ENCODE measurements at regions not wholly inside any gene's neighbourhood (a gene's known extent, or its start where the extent isn't known, plus 50 kb on each side); places are given as distances from the start of the nearest gene placed in this dataset.

- no peak for DNase-seq (ENCODE audit: low spot score)
Measured at GRCh38 chr10:92747066-92747465, 57.3 kb downstream of the HHEX start.

GRCh38 chr10:92747600-92747999 is 57.8 kb downstream of the HHEX start:
- DNase-seq (ENCODE audit: low spot score): peak; percentile 39

DNA sequence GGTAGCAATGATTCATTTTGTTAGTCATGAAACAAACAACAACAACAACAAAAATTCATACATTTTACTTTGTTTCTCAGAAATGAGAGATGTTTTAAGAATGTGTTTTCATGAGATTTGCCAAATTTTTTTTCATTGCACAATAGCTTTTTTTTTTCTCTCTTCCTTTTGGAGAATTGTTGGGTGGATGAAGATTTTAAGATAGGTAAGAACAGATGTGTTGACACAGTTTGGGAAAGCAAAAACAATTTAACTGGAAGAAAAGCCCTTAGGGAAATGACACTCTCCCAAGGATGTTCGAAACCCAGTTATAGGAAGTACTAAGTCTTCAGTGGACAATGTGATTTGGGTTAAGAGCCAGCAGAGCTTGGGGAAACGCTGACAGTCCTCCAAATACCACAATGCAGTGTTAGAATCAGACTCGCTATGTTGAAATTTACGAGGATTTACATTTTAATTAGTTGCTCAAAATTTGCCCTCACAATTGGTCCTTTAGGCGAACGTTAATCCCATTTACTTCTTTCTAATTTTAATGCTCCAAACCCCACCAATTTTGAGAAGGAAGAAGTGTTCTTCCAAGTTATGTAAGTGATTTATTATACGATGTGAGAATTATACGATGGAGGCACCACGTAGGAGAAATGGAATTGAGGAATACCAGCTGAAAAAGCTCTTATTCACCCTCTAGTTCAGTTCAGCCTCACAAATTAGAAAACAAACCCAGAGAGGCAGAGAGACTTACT is 61.2 kb downstream of the HHEX start:
- DNase-seq (ENCODE audit: low spot score): no peak

GRCh38 chr10:92751534-92751811 is 61.7 kb downstream of the HHEX start:
- no peak for DNase-seq (ENCODE audit: low spot score)

DNA sequence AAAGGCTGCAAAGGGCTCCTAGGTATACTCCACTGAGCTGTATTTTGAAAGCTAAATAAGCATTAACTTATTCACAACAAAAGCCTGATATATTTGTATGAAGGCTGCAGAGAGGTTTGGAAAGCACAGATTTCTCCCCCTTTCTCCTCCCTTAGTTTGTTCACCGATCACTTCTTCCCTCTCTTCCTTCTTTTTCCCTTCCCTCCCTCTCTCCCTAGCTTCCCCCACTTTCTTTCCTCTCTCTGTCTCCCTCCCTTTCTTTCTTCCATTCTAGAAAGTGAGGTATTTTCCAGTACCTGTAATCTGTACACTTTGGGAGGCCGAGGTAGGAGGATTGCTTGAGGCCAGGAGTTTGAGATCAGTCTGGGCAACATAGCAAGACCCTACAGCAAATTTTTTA is 62.1 kb downstream of the HHEX start:
- no peak for DNase-seq (ENCODE audit: low spot score)

- no peak for DNase-seq (ENCODE audit: low spot score)
Measured at GRCh38 chr10:92753865-92754264, 64.1 kb downstream of the HHEX start.

- no peak for DNase-seq (ENCODE audit: low spot score)
Measured at GRCh38 chr10:92755725-92756124, 66.0 kb downstream of the HHEX start.

GRCh38 chr10:92756201-92757065 is 66.7 kb downstream of the HHEX start:
- DNase-seq (ENCODE audit: low spot score): no peak

DNA sequence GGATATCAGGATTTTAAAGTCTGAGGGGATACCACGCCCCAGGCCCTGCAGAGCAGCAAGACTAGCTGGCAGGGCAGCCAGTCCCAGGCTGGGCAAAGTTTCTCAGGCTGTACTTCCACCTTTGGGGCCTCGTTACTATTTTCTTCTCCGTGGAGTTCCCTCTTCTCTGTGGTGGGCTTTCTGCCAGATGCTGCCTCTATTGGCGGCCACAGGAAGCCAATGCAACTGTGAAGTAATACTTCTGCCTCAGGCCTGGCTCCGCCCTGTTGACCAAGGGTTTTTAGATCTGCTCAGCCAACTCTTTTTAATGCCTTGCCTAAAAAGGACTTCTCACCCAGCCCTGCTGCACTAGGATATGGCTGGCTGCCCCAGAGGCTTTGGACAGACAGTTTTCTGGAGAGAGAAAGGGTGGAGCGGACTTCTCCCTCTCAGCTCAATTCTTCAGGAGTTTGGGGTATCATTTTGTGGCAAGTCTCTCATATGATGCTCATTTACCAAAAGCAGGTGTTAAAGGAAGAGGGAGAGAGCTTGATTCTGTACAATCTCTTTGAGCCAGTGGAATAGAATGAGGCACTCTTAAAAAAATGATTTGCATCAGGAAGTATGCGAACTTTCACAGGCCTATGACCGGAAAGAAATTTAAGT is 67.4 kb downstream of the HHEX start:
- DNase-seq (ENCODE audit: low spot score): no peak

GRCh38 chr10:92757711-92758104 is 68.0 kb downstream of the HHEX start:
- no peak for DNase-seq (ENCODE audit: low spot score)

DNA sequence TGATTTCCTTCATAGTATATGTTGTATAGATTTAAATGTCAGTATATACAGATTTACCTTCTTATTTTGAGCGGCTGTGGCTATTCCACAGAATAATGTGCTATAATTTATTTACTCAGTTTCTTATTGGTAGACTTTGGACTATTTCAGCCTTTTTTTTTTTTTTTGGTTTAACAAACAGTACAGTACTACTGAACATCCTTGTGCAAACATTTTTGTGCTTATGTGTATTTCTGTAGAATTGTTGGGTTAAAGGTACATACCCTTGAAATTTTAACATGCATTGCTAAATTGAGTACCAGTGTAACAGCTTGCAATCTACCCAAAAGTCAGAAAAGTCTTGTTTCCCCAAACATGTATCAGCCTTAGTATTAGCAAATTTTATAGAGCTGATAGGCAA is 68.8 kb downstream of the HHEX start:
- no peak for DNase-seq (ENCODE audit: low spot score)

DNA sequence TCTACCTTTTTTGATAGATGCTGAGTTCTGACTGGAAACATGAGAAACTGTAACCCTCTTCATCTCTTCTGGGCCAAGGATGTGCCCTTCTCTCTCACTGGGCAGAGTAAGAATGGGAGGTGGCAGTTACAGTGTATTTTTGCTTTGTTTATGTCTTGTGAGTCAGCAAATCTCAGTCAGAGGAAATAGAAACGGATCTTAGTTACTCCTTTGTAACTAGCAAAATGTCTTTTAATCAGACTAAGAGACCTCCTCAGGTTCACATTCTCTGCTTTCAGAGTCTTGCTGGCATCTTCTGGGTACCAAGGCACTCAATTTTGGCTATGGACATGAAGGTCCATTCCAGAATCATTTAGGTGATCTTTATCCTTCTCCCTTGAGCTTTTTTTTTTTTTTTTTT is 70.9 kb downstream of the HHEX start:
- no peak for DNase-seq (ENCODE audit: low spot score)

DNA sequence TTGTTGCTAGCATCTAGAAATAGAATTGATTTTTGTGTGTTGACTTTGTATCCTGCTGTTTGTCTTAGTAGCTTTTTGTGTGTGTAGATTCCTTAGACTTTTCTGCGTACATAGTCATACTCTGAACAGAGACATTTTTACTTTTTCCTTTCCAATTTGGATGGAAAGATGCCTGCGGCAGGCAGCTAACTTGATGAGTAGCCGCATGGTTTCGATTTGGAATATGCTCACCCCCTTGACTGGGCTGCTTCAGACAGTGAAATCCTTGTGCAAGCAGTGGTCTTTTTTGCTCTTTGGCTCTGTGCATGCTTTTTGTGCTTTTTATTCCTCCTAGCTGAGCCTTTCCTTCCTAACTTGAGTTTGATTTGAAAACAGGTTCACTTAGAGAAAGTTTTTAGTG is 71.8 kb downstream of the HHEX start:
- DNase-seq (ENCODE audit: low spot score): no peak

GRCh38 chr10:92763634-92764155 is 73.9 kb downstream of the HHEX start:
- DNase-seq (ENCODE audit: low spot score): no peak

GRCh38 chr10:92766451-92766850 is 76.7 kb downstream of the HHEX start:
- DNase-seq (ENCODE audit: low spot score): no peak

- DNase-seq (ENCODE audit: low spot score): no peak
Measured at GRCh38 chr10:92768104-92768503, 78.3 kb downstream of the HHEX start.

DNA sequence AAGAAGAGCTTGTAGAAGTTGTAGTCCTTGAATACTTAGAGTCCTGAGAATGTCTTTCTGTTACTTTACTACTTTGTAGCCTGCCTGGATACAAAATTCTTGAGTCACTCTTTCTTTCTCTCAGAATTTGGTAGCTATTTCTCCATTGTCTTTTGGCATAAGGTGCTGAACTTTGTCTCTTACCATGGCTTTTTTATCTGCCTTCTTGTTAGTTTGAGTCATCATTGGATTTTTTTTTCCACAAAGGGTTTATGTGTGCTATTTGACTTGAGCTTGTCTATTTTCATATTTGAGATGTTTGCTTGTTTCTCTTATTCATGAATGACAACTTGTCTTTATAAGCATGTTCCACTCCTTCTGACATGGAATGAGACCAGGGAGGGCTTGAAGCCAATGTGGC is 74.5 kb upstream of the EXOC6 start:
- DNase-seq (ENCODE audit: low spot score): no peak

- no peak for DNase-seq (ENCODE audit: low spot score)
Measured at GRCh38 chr10:92778091-92778490, 70.2 kb upstream of the EXOC6 start.

GRCh38 chr10:92785118-92785517 is 63.2 kb upstream of the EXOC6 start:
- no peak for DNase-seq (ENCODE audit: low spot score)

DNA sequence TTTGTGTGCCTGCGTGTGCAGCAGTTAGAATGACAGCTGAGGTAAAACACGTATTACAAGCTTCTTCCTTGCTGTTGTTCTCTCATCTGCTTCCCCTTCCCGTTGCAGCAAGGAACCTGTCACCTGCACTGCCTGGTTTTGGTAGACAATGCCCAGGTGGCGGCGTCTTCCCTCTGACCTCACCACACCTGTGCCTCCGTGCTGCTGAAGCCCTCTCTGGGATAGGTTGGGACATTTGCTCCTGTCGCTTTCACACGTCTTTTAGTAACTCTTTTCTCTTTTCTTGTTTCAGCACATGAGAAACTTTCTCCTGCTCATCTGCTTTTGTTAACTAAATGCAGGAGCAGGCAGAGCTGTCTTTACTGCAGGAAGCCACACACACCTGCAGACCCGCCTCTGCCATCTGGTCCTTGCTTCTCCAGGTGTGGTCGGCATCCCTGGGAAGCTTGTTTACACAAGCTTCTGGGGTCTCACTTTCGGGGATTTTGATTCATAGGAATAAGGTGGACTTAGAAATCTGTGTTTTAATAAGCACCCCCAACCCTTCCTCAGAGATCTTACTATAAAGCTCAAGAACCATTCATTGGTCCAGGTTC is 60.7 kb upstream of the EXOC6 start:
- DNase-seq (ENCODE audit: low spot score): no peak

DNA sequence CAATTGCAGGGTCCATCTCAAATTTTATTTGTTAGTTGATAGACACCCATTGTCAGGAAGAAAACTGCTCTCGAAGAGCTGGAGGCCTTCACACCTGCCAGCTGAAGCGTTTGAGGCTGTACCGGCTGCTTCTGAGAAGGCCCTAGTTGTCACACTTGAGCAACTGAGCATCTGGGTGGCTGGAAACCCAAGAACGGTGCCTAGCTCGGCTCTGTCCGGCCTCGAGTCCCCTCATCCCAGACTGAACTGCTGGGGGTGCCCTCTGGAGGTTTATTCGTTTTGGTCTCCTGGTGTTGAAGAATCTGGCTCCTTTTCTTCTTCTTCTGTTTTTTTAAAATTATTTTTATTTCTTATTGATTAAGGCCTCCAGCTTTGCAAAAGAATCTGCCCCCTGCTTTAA is 59.3 kb upstream of the EXOC6 start:
- no peak for DNase-seq (ENCODE audit: low spot score)

GRCh38 chr10:92789786-92790185 is 58.5 kb upstream of the EXOC6 start:
- no peak for DNase-seq (ENCODE audit: low spot score)

- DNase-seq (ENCODE audit: low spot score): no peak
Measured at GRCh38 chr10:92790440-92790839, 57.9 kb upstream of the EXOC6 start.
